ENCODE measurements at regions not wholly inside any gene's neighbourhood (a gene's known extent, or its start where the extent isn't known, plus 50 kb on each side); places are given as distances from the start of the nearest gene placed in this dataset.
"Not testable (repeated sequence)": the region's sequence is repeated elsewhere in the genome, so short reads cannot be mapped to it uniquely, and the experiment has no call there.

GRCh38 chr5:110823571-110823970, 84.8 kb downstream of the SLC25A46 start:
- H3K27me3 Mint-ChIP-seq (ENCODE audit: low read depth, unreplicated experiment) = no peaks in the 10 kb centered on the region
- no peak overlapping the region for H3K27ac Mint-ChIP-seq (ENCODE audit: unreplicated experiment)
- H3K36me3 Mint-ChIP-seq (ENCODE audit: low read depth, unreplicated experiment) = no peaks in the 10 kb centered on the region
- no peak overlapping the region for H3K4me2 ChIP-seq (ENCODE audit: low read length)
- DNase-seq (ENCODE audit: low read depth) = no peak
- TF ChIP-seq EZH2 (IDR thresholded peaks at IDR 0.05; ENCODE audit: insufficient read depth, low read length) = no peak
- no peaks in the 10 kb centered on the region for H3K79me2 ChIP-seq (ENCODE audit: insufficient read depth, low read length)
- no peak overlapping the region for H2AFZ ChIP-seq (ENCODE audit: low read depth, low read length)
- peaks cover 9% of the 10 kb centered on the region for H3K9me3 ChIP-seq (ENCODE audit: insufficient read depth, low read depth, low read length)
- no peaks in the 10 kb centered on the region for H3K4me1 ChIP-seq (ENCODE audit: insufficient read depth, low read length)
- peaks cover 12% of the 10 kb centered on the region for H3K9me3 Mint-ChIP-seq (ENCODE audit: unreplicated experiment)
- no peak overlapping the region for H3K4me3 Mint-ChIP-seq (ENCODE audit: unreplicated experiment)
- H3K36me3 ChIP-seq (ENCODE audit: insufficient read depth, low read length) = no peaks in the 10 kb centered on the region
- H4K20me1 ChIP-seq (ENCODE audit: insufficient read depth, low read length) = no peaks in the 10 kb centered on the region
- no peaks in the 10 kb centered on the region for H3K27me3 ChIP-seq (ENCODE audit: insufficient read depth, low read length)
- no peak overlapping the region for H3K9ac ChIP-seq (ENCODE audit: low read length)
- H3K4me1 Mint-ChIP-seq (ENCODE audit: low read depth, unreplicated experiment) = no peaks in the 10 kb centered on the region
- H3K4me3 ChIP-seq (ENCODE audit: insufficient read depth, low read depth, low read length) = no peak overlapping the region
- no peak for FAIRE-seq
- H3K27ac ChIP-seq (ENCODE audit: low read depth, low read length) = no peak overlapping the region

- FAIRE-seq (no peak), DNase-seq (ENCODE audit: low read depth) (no peak)
- H3K27me3 Mint-ChIP-seq (ENCODE audit: low read depth, unreplicated experiment) = no peaks in the 10 kb centered on the region
- Histone ChIP-seq H3K79me2 (ENCODE audit: insufficient read depth, low read length) (no peaks in the 10 kb centered on the region), H3K27ac (ENCODE audit: low read depth, low read length) (no peak overlapping the region), H4K20me1 (ENCODE audit: insufficient read depth, low read length) (no peaks in the 10 kb centered on the region), H2AFZ (ENCODE audit: low read depth, low read length) (no peak overlapping the region), H3K4me3 (ENCODE audit: insufficient read depth, low read depth, low read length) (no peak overlapping the region), H3K9ac (ENCODE audit: low read length) (no peak overlapping the region), H3K4me1 (ENCODE audit: insufficient read depth, low read length) (no peaks in the 10 kb centered on the region), H3K36me3 (ENCODE audit: insufficient read depth, low read length) (no peaks in the 10 kb centered on the region), H3K27me3 (ENCODE audit: insufficient read depth, low read length) (no peaks in the 10 kb centered on the region), H3K9me3 (ENCODE audit: insufficient read depth, low read depth, low read length) (peaks cover 9% of the 10 kb centered on the region), H3K4me2 (ENCODE audit: low read length) (no peak overlapping the region)
- no peak overlapping the region for H3K4me3 Mint-ChIP-seq (ENCODE audit: unreplicated experiment)
- H3K9me3 Mint-ChIP-seq (ENCODE audit: unreplicated experiment) = peaks cover 12% of the 10 kb centered on the region
- no peak for TF ChIP-seq CTCF (IDR thresholded peaks at IDR 0.05; ENCODE audit: insufficient read depth, low read depth, low read length)
- TF ChIP-seq EZH2 (IDR thresholded peaks at IDR 0.05; ENCODE audit: insufficient read depth, low read length) = no peak
- H3K4me1 Mint-ChIP-seq (ENCODE audit: low read depth, unreplicated experiment) = no peaks in the 10 kb centered on the region
- peak overlapping the region; percentile 41 for H3K27ac Mint-ChIP-seq (ENCODE audit: unreplicated experiment)
- no peaks in the 10 kb centered on the region for H3K36me3 Mint-ChIP-seq (ENCODE audit: low read depth, unreplicated experiment)
Observed at GRCh38 chr5:110824936-110825441, 86.2 kb downstream of the SLC25A46 start.

- Histone ChIP-seq H3K4me1 (ENCODE audit: insufficient read depth, low read length) (no peaks in the 10 kb centered on the region), H3K4me3 (ENCODE audit: insufficient read depth, low read depth, low read length) (no peak overlapping the region)
- no peak for FAIRE-seq
Observed at GRCh38 chr5:110832683-110833082, 93.9 kb downstream of the SLC25A46 start.

GRCh38 chr5:110834933-110835332, 96.1 kb downstream of the SLC25A46 start:
- H3K4me1 ChIP-seq (ENCODE audit: insufficient read depth, low read length); DNase-seq (ENCODE audit: low read depth); H3K4me3 ChIP-seq (ENCODE audit: insufficient read depth, low read depth, low read length); H3K27ac Mint-ChIP-seq (ENCODE audit: unreplicated experiment); H3K36me3 ChIP-seq (ENCODE audit: insufficient read depth, low read length); FAIRE-seq; H3K36me3 Mint-ChIP-seq (ENCODE audit: low read depth, unreplicated experiment); H2AFZ ChIP-seq (ENCODE audit: low read depth, low read length); H3K4me1 Mint-ChIP-seq (ENCODE audit: low read depth, unreplicated experiment); H3K9ac ChIP-seq (ENCODE audit: low read length); H3K27me3 Mint-ChIP-seq (ENCODE audit: low read depth, unreplicated experiment); H3K27me3 ChIP-seq (ENCODE audit: insufficient read depth, low read length); H3K4me3 Mint-ChIP-seq (ENCODE audit: unreplicated experiment); H3K9me3 Mint-ChIP-seq (ENCODE audit: unreplicated experiment); H3K4me2 ChIP-seq (ENCODE audit: low read length); H4K20me1 ChIP-seq (ENCODE audit: insufficient read depth, low read length); H3K27ac ChIP-seq (ENCODE audit: low read depth, low read length); H3K9me3 ChIP-seq (ENCODE audit: insufficient read depth, low read depth, low read length); H3K79me2 ChIP-seq (ENCODE audit: insufficient read depth, low read length): not testable (repeated sequence)

More at GRCh38 chr5:110832683-110833082, 93.9 kb downstream of the SLC25A46 start:
- Mint-ChIP-seq H3K36me3 (ENCODE audit: low read depth, unreplicated experiment) (no peaks in the 10 kb centered on the region), H3K9me3 (ENCODE audit: unreplicated experiment) (peaks cover 2% of the 10 kb centered on the region), H3K27ac (ENCODE audit: unreplicated experiment) (no peak overlapping the region), H3K4me3 (ENCODE audit: unreplicated experiment) (no peak overlapping the region), H3K27me3 (ENCODE audit: low read depth, unreplicated experiment) (no peaks in the 10 kb centered on the region), H3K4me1 (ENCODE audit: low read depth, unreplicated experiment) (no peaks in the 10 kb centered on the region)
- Histone ChIP-seq H2AFZ (ENCODE audit: low read depth, low read length) (no peak overlapping the region), H3K9me3 (ENCODE audit: insufficient read depth, low read depth, low read length) (no peaks in the 10 kb centered on the region), H3K79me2 (ENCODE audit: insufficient read depth, low read length) (no peaks in the 10 kb centered on the region), H3K27ac (ENCODE audit: low read depth, low read length) (no peak overlapping the region), H3K36me3 (ENCODE audit: insufficient read depth, low read length) (no peaks in the 10 kb centered on the region), H3K4me2 (ENCODE audit: low read length) (no peak overlapping the region), H4K20me1 (ENCODE audit: insufficient read depth, low read length) (no peaks in the 10 kb centered on the region), H3K9ac (ENCODE audit: low read length) (no peak overlapping the region), H3K27me3 (ENCODE audit: insufficient read depth, low read length) (no peaks in the 10 kb centered on the region)
- TF ChIP-seq EZH2 (IDR thresholded peaks at IDR 0.05; ENCODE audit: insufficient read depth, low read length) (no peak), CTCF (IDR thresholded peaks at IDR 0.05; ENCODE audit: insufficient read depth, low read depth, low read length) (no peak)
- DNase-seq (ENCODE audit: low read depth) = no peak

All from astrocyte (in vitro differentiated cells and primary cell).